HFFc6 (cell line): ENCODE measurements at regions not wholly inside any gene's neighbourhood (a gene's known extent, or its start where the extent isn't known, plus 50 kb on each side); places are given as distances from the start of the nearest gene placed in this dataset.

ENCODE experiments used
- DNase-seq: peaks from one replicate; pipeline ENCODE4 v3.0.0-alpha.2; 2018
- H3K27ac Mint-ChIP-seq: 2 replicates; pipeline ENCODE4 v1.8.0; 2020; ENCODE audit warnings: mild to moderate bottlenecking, mixed read lengths
- H3K27me3 Mint-ChIP-seq: 2 replicates; pipeline ENCODE4 v1.8.0; 2021; ENCODE audit warnings: mild to moderate bottlenecking, moderate library complexity, mixed read lengths; ENCODE audit not compliant: insufficient read depth
- H3K36me3 Mint-ChIP-seq: 2 replicates; pipeline ENCODE4 v1.8.0; 2021; ENCODE audit warnings: low read depth, mixed read lengths
- H3K4me1 Mint-ChIP-seq: 2 replicates; pipeline ENCODE4 v1.8.0; 2020; ENCODE audit warnings: low read depth, mixed read lengths
- H3K4me3 Mint-ChIP-seq: 2 replicates; pipeline ENCODE4 v1.8.0; 2020; ENCODE audit warnings: mild to moderate bottlenecking, moderate library complexity, mixed read lengths
- H3K9me3 Mint-ChIP-seq: 2 replicates; pipeline ENCODE4 v1.8.0; 2020; ENCODE audit warnings: mild to moderate bottlenecking, mixed read lengths
- CTCF ChIP-seq: fragments of 200-600 bp; sonication (generic); IDR thresholded peaks from 2 replicates; pipeline ENCODE4 v1.5.0; 2021; ENCODE audit warnings: antibody characterized with exemption, mild to moderate bottlenecking

- Mint-ChIP-seq H3K27ac (no peak overlapping the region), H3K9me3 (no peaks in the 10 kb centered on the region)
- no peak for TF ChIP-seq CTCF
Observed at GRCh38 chr20:1788044-1788443, 107.2 kb upstream of the SIRPA start.

GRCh38 chr20:1786486-1786885 lies 108.7 kb upstream of the SIRPA start:
- Mint-ChIP-seq H3K36me3 (no peaks in the 10 kb centered on the region), H3K27ac (no peak overlapping the region), H3K9me3 (no peaks in the 10 kb centered on the region), H3K4me3 (no peak overlapping the region), H3K27me3 (peaks cover 58% of the 10 kb centered on the region), H3K4me1 (no peaks in the 10 kb centered on the region)
- TF ChIP-seq CTCF, result no peak
- DNase-seq, result no peak

More at GRCh38 chr20:1788044-1788443, 107.2 kb upstream of the SIRPA start:
- Mint-ChIP-seq H3K4me1 (no peaks in the 10 kb centered on the region), H3K4me3 (no peak overlapping the region), H3K36me3 (no peaks in the 10 kb centered on the region), H3K27me3 (peaks cover 56% of the 10 kb centered on the region)
- DNase-seq, result no peak

- Mint-ChIP-seq H3K4me1 (no peaks in the 10 kb centered on the region), H3K27ac (no peak overlapping the region), H3K36me3 (no peaks in the 10 kb centered on the region), H3K27me3 (peaks cover 66% of the 10 kb centered on the region), H3K4me3 (no peak overlapping the region), H3K9me3 (no peaks in the 10 kb centered on the region)
- no peak for TF ChIP-seq CTCF
- DNase-seq, result no peak
Observed at GRCh38 chr20:1784586-1784985, 110.6 kb upstream of the SIRPA start.

GRCh38 chr20:1783245-1783644 lies 112.0 kb upstream of the SIRPA start:
- Mint-ChIP-seq H3K4me1 (no peaks in the 10 kb centered on the region), H3K36me3 (no peaks in the 10 kb centered on the region), H3K27me3 (peaks cover 54% of the 10 kb centered on the region), H3K27ac (no peak overlapping the region), H3K4me3 (no peak overlapping the region), H3K9me3 (no peaks in the 10 kb centered on the region)
- DNase-seq, result no peak
- no peak for TF ChIP-seq CTCF

- H3K9me3 Mint-ChIP-seq, result no peaks in the 10 kb centered on the region
- TF ChIP-seq CTCF, result no peak
- peaks cover 48% of the 10 kb centered on the region for H3K27me3 Mint-ChIP-seq
- H3K4me3 Mint-ChIP-seq, result no peak overlapping the region
- no peak for DNase-seq
- H3K36me3 Mint-ChIP-seq, result no peaks in the 10 kb centered on the region
- no peak overlapping the region for H3K27ac Mint-ChIP-seq
- peaks cover 5% of the 10 kb centered on the region for H3K4me1 Mint-ChIP-seq
Observed at GRCh38 chr20:1782181-1782580, 113.0 kb upstream of the SIRPA start.

GRCh38 chr20:1779567-1779966 lies 115.6 kb upstream of the SIRPA start:
- peaks cover 29% of the 10 kb centered on the region for H3K27me3 Mint-ChIP-seq
- no peak for DNase-seq
- H3K27ac Mint-ChIP-seq, result no peak overlapping the region
- H3K4me1 Mint-ChIP-seq, result peaks cover 23% of the 10 kb centered on the region
- no peaks in the 10 kb centered on the region for H3K9me3 Mint-ChIP-seq
- H3K4me3 Mint-ChIP-seq, result no peak overlapping the region
- 0 out of 2 replicates have a peak, but pooled peaks cover under 1% of the 10 kb centered on the region for H3K36me3 Mint-ChIP-seq
- no peak for TF ChIP-seq CTCF
